KMS-11 (cell line): ENCODE measurements at regions not wholly inside any gene's neighbourhood (a gene's known extent, or its start where the extent isn't known, plus 50 kb on each side); places are given as distances from the start of the nearest gene placed in this dataset.

Source experiments
- H2AFZ ChIP-seq: fragments of 200-600 bp; sonication (generic); 2 replicates; pipeline ENCODE4 v1.6.1; 2016; ENCODE audit warnings: antibody characterized with exemption, mixed run types, low read depth
- H3K27ac ChIP-seq: fragments of 200-600 bp; sonication (generic); 2 replicates; pipeline ENCODE4 v1.6.1; 2016; ENCODE audit warnings: mild to moderate bottlenecking, mixed run types
- H3K27me3 ChIP-seq: fragments of 200-600 bp; sonication (generic); 2 replicates; pipeline ENCODE4 v1.6.1; 2017; ENCODE audit warnings: mild to moderate bottlenecking, low read depth, mixed run types, moderate library complexity; ENCODE audit not compliant: insufficient read depth
- H3K36me3 ChIP-seq: fragments of 200-600 bp; sonication (generic); 2 replicates; pipeline ENCODE4 v1.6.1; 2017; ENCODE audit warnings: mild to moderate bottlenecking, mixed run types; ENCODE audit not compliant: insufficient read depth
- H3K4me1 ChIP-seq: fragments of 200-600 bp; sonication (generic); 2 replicates; pipeline ENCODE4 v1.6.1; 2016; ENCODE audit warnings: mild to moderate bottlenecking, low read depth, mixed run types; ENCODE audit not compliant: poor library complexity, severe bottlenecking
- H3K4me2 ChIP-seq: fragments of 200-600 bp; sonication (generic); 2 replicates; pipeline ENCODE4 v1.7.0; 2016; ENCODE audit warnings: mild to moderate bottlenecking, mixed run types
- H3K4me3 ChIP-seq: fragments of 200-600 bp; sonication (generic); IDR thresholded peaks from 2 replicates; pipeline ENCODE4 v1.6.1; 2017; ENCODE audit warnings: low read depth, low read length, mixed read lengths; ENCODE audit not compliant: insufficient read depth
- H3K79me2 ChIP-seq: fragments of 200-600 bp; sonication (generic); 2 replicates; pipeline ENCODE4 v1.6.1; 2016; ENCODE audit warnings: low read depth, mixed run types; ENCODE audit not compliant: insufficient read depth
- H3K9ac ChIP-seq: fragments of 200-600 bp; sonication (generic); 2 replicates; pipeline ENCODE4 v1.6.1; 2016; ENCODE audit warnings: mild to moderate bottlenecking, mixed run types
- H4K20me1 ChIP-seq: fragments of 200-600 bp; sonication (generic); 2 replicates; pipeline ENCODE4 v1.6.1; 2016; ENCODE audit warnings: mild to moderate bottlenecking, mixed run types; ENCODE audit not compliant: insufficient read depth
- CTCF ChIP-seq: fragments of 200-600 bp; sonication (generic); conservative IDR thresholded peaks from 2 replicates; pipeline ENCODE4 v1.6.1; 2017; ENCODE audit warnings: low read depth, mild to moderate bottlenecking, antibody characterized with exemption, low read length, moderate library complexity, mixed read lengths

- H3K27ac ChIP-seq = no peak overlapping the region
- peaks cover 3% of the 10 kb centered on the region; the same call in 1 of the 2 replicates for H3K27me3 ChIP-seq
- no peak overlapping the region for H3K4me2 ChIP-seq
- no peaks in the 10 kb centered on the region for H3K36me3 ChIP-seq
- no peaks in the 10 kb centered on the region for H4K20me1 ChIP-seq
- H3K4me3 ChIP-seq = no peak overlapping the region
- no peak for TF ChIP-seq CTCF
- no peak overlapping the region for H3K9ac ChIP-seq
- no peak overlapping the region for H2AFZ ChIP-seq
- no peaks in the 10 kb centered on the region for H3K79me2 ChIP-seq
- no peaks in the 10 kb centered on the region for H3K4me1 ChIP-seq
These were observed 86.3 kb upstream of the PRR5 start for GRCh38 chr22:44615602-44616180.

GRCh38 chr22:44615146-44615545, 86.9 kb upstream of the PRR5 start:
- no peak overlapping the region for H2AFZ ChIP-seq
- no peaks in the 10 kb centered on the region for H3K36me3 ChIP-seq
- no peak overlapping the region for H3K27ac ChIP-seq
- H3K4me3 ChIP-seq = no peak overlapping the region
- no peak overlapping the region for H3K4me2 ChIP-seq
- H3K27me3 ChIP-seq = peaks cover 3% of the 10 kb centered on the region; the same call in 1 of the 2 replicates
- TF ChIP-seq CTCF = no peak
- no peaks in the 10 kb centered on the region for H3K79me2 ChIP-seq
- H3K9ac ChIP-seq = no peak overlapping the region
- no peaks in the 10 kb centered on the region for H4K20me1 ChIP-seq
- no peaks in the 10 kb centered on the region for H3K4me1 ChIP-seq

GRCh38 chr22:44613196-44613595, 88.8 kb upstream of the PRR5 start:
- Histone ChIP-seq H3K36me3 (no peaks in the 10 kb centered on the region), H2AFZ (no peak overlapping the region), H3K4me2 (no peak overlapping the region), H3K4me3 (no peak overlapping the region), H3K27ac (no peak overlapping the region), H3K27me3 (peaks cover 3% of the 10 kb centered on the region; the same call in 1 of the 2 replicates), H4K20me1 (no peaks in the 10 kb centered on the region), H3K4me1 (no peaks in the 10 kb centered on the region), H3K9ac (no peak overlapping the region), H3K79me2 (no peaks in the 10 kb centered on the region)
- no peak for TF ChIP-seq CTCF

- no peak overlapping the region for H3K4me2 ChIP-seq
- H3K36me3 ChIP-seq = no peaks in the 10 kb centered on the region
- no peak for TF ChIP-seq CTCF
- H3K27me3 ChIP-seq = peaks cover 6% of the 10 kb centered on the region; the same call in 1 of the 2 replicates
- H3K27ac ChIP-seq = no peak overlapping the region
- H3K4me1 ChIP-seq = no peaks in the 10 kb centered on the region
- no peaks in the 10 kb centered on the region for H3K79me2 ChIP-seq
- H3K4me3 ChIP-seq = no peak overlapping the region
- no peaks in the 10 kb centered on the region for H4K20me1 ChIP-seq
- H2AFZ ChIP-seq = no peak overlapping the region
- no peak overlapping the region for H3K9ac ChIP-seq
These were observed 90.0 kb upstream of the PRR5 start for GRCh38 chr22:44611880-44612496.
